PFSK-1 (cell line): ENCODE measurements at regions not wholly inside any gene's neighbourhood (a gene's known extent, or its start where the extent isn't known, plus 50 kb on each side); places are given as distances from the start of the nearest gene placed in this dataset.

ENCODE experiments used
- FOXP2 ChIP-seq: optimal IDR thresholded peaks from 2 replicates; pipeline ENCODE3; 2011; ENCODE audit warnings: borderline replicate concordance, control low read depth, inconsistent platforms; ENCODE audit not compliant: insufficient read depth; ENCODE audit errors: extremely low read length, extremely low read depth
- POLR2AphosphoS5 ChIP-seq: IDR thresholded peaks from 2 replicates; pipeline ENCODE4 v1.6.1; 2012; ENCODE audit warnings: low read depth, mild to moderate bottlenecking, control low read depth, low read length, moderate library complexity
- REST ChIP-seq, 2 experiments: IDR thresholded peaks; 2 replicates each; pipeline versions ENCODE4 v1.6.1 to v1.8.0; 2011 to 2012; ENCODE audit warnings: low read depth in 2 of 2, low read length in 2 of 2, control low read depth in 1 of 2, inconsistent platforms in 1 of 2, mild to moderate bottlenecking in 1 of 2, moderate library complexity in 1 of 2; ENCODE audit not compliant: insufficient read depth in 1 of 2
- SIN3A ChIP-seq: IDR thresholded peaks from 2 replicates; pipeline ENCODE4 v1.6.1; 2012; ENCODE audit warnings: mild to moderate bottlenecking, low read length, moderate library complexity, borderline replicate concordance; ENCODE audit not compliant: insufficient read depth
- TAF1 ChIP-seq: IDR thresholded peaks from 2 replicates; pipeline ENCODE4 v1.6.1; 2012; ENCODE audit warnings: low read length, control low read depth, borderline replicate concordance; ENCODE audit not compliant: insufficient read depth

- TF ChIP-seq SIN3A (no peak), TAF1 (no peak), REST (IDR thresholded peaks at IDR 0.05; ENCODE audit: insufficient read depth in 1 of 2, low read depth in 2 of 2, low read length in 2 of 2) (no peak), FOXP2 (no peak), POLR2AphosphoS5 (no peak)
Measured at GRCh38 chr1:4527819-4528218, 126.6 kb upstream of the AJAP1 start.

GRCh38 chr1:4528590-4528989 is 125.8 kb upstream of the AJAP1 start:
- TF ChIP-seq SIN3A: no peak
- TF ChIP-seq TAF1: no peak

DNA sequence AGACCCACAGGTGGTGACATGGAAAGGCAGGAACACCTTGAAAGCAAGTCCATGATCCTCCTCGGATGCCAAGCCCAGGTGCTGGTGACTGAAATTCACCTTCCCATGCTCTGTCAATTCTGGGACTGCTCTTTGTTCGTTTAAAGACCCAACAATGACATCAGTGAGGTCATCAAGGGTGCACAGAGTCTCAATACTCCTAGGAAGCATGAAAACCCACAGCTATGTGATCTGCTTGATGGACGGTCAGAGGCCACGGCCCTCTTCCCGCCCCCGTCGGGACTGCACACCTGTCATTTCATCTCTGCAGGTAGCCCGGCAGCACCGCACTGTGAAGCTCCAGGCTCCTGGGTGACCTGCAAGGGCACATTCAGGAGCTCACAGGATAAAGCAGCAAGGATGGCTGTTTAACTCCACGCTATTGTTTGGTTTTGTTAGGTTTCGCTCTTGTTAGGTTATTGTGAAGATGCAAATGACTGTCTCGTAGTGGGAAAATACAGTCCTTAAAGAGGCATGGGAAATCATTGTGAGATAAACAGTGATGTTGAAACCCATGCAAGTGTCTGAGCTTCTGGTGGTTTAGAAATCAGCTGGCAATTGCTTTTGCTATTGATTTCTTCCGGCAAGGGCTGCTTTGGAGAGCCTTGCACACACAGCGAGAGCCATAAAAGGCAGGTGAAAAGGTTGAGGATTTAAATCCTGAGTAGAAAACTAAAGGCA is 124.8 kb upstream of the AJAP1 start:
- TF ChIP-seq POLR2AphosphoS5 (no peak), FOXP2 (no peak), TAF1 (no peak), SIN3A (no peak), REST (IDR thresholded peaks at IDR 0.05; ENCODE audit: insufficient read depth in 1 of 2, low read depth in 2 of 2, low read length in 2 of 2) (no peak)

DNA sequence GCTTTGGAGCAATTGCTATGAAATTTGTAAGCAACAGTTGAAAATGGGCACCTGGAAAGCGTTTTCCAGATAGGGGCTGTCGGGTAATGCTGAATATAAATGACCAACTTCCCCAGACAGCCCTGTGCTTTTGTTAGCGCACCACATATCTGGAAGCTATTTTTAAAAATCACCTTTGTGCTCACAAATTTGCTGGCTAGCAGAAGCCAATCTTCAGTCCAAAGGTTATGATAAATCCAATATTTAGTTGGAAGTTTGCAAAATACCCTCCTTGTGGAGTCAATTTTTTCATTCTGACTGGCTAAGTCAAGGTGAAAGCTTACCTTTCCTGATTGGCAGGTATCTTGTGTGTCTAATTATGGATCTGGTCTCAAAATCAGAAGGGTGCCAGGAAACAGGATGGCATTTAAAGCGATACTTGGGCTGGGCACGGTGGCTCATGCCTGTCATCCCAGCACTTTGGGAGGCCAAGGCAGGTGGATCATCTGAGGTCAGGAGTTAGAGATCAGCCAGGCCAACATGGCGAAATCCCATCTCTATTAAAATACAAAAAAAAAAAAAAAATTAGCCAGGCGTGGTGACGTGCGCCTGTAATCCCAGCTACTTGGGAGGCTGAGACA is 124.1 kb upstream of the AJAP1 start:
- TF ChIP-seq REST (IDR thresholded peaks at IDR 0.05; ENCODE audit: insufficient read depth in 1 of 2, low read depth in 2 of 2, low read length in 2 of 2) (no peak), TAF1 (no peak), FOXP2 (no peak), SIN3A (no peak), POLR2AphosphoS5 (no peak)

DNA sequence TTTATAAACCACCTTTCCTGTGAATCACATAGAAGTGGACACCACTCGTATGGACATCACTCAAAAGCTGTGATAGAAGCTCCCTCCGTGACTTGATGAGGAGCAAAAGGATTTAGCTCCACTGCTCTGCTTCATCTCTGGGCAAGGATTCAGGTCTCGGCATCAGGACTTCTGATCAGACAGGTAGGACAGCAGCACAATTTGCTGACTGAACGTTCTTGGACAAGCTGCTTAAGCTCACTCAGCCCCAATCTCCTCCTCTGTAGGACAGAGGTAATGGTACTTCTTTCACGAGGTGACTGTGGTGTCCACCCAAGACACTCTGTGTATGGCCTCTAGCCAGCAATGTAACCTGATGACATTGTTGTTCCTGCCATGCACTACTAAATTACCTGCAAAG is 122.6 kb upstream of the AJAP1 start:
- no peak for TF ChIP-seq FOXP2
- TF ChIP-seq POLR2AphosphoS5: no peak
- TF ChIP-seq TAF1: no peak
- TF ChIP-seq REST (IDR thresholded peaks at IDR 0.05; ENCODE audit: insufficient read depth in 1 of 2, low read depth in 2 of 2, low read length in 2 of 2): no peak
- TF ChIP-seq SIN3A: no peak
